ENCODE measurements at regions not wholly inside any gene's neighbourhood (a gene's known extent, or its start where the extent isn't known, plus 50 kb on each side); places are given as distances from the start of the nearest gene placed in this dataset.
A peak's percentile ranks its signal among the peaks of the same experiment; 100 is the strongest.

DNA sequence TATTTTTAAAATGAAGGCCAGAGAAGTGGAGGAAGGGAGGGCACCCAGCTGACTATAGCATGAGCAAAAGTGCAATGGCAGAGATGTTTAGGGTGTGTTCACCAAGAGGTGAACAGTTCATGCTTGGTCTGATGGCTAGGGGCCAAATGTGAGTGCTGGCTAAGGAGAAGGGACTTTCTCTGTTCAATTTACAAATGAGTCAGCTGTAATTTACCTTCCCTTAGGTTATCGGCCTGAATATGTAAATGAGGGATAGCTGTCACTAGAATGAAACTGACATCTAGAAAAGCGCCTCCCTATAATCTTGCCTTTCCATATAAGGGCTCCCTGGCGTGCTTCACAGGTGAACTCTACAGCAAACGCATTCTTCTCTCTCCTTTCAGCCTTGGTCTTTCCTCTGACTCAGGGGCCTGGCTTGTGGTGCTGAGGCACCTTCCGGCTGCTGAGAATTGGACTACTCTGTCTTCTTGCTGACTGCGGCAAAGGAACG is 114.7 kb upstream of the BACH2 start:
- peak overlapping the region; percentile 80 for H3K27ac Mint-ChIP-seq
- peaks cover under 1% of the 10 kb centered on the region for H3K27me3 Mint-ChIP-seq
- intact Hi-C loops (cut with micrococcal nuclease), result loop anchor here (1.0 to 5.0 kb wide), 5 partner anchors 13 to 329 kb away; no protein-coding TSS in a partner anchor
- TF ChIP-seq, protein P1, sequence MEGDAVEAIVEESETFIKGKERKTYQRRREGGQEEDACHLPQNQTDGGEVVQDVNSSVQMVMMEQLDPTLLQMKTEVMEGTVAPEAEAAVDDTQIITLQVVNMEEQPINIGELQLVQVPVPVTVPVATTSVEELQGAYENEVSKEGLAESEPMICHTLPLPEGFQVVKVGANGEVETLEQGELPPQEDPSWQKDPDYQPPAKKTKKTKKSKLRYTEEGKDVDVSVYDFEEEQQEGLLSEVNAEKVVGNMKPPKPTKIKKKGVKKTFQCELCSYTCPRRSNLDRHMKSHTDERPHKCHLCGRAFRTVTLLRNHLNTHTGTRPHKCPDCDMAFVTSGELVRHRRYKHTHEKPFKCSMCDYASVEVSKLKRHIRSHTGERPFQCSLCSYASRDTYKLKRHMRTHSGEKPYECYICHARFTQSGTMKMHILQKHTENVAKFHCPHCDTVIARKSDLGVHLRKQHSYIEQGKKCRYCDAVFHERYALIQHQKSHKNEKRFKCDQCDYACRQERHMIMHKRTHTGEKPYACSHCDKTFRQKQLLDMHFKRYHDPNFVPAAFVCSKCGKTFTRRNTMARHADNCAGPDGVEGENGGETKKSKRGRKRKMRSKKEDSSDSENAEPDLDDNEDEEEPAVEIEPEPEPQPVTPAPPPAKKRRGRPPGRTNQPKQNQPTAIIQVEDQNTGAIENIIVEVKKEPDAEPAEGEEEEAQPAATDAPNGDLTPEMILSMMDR (IDR thresholded peaks at IDR 0.05), result no peak
- H3K4me1 Mint-ChIP-seq, result peaks cover 34% of the 10 kb centered on the region
- CTCF ChIA-PET, result interaction anchor here (1.1 to 3.5 kb wide), 3 partner anchors 9 to 18 kb away, joined by 3 to 16 read pairs (median 8); no protein-coding TSS in a partner anchor
- H3K4me3 Mint-ChIP-seq, result peak overlapping the region; percentile 39
- no peaks in the 10 kb centered on the region for H3K9me3 Mint-ChIP-seq
- POLR2A ChIA-PET, result interaction anchor here (0.5 to 2.4 kb wide), 9 partner anchors 9 to 558 kb away, joined by 3 to 10 read pairs (median 3); partner anchors contain the start of gene BACH2
- ATAC-seq (ENCODE audit: low read depth) (peak; percentile 83), DNase-seq (peak; percentile 23)
- no peaks in the 10 kb centered on the region for H3K36me3 Mint-ChIP-seq (ENCODE audit: low read depth)

DNA sequence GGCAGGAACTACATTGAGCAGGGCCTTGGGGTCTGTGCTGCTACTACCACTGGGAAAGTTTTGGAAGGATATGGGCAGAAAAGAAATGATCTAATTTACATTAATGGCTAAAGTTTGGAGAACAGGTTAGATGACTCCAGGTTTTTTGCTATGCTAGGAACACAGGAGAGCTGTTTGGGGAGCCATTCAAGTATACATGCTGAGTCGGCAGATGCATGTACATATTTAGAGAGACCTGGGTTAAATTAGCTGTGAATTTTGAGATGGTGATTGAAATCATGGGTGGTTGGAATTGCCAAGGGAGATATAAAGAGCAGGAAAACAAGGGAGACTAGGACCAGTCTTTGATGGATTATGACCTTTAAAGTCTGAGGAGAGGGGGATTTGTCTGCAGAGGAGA is 113.1 kb upstream of the BACH2 start:
- ChIA-PET CTCF (interaction anchor here (2.0 to 3.5 kb wide), 2 partner anchors 12 to 16 kb away, joined by 8 to 16 read pairs; no protein-coding TSS in a partner anchor), POLR2A (no interaction called here)
- H3K9me3 Mint-ChIP-seq, result no peaks in the 10 kb centered on the region
- TF ChIP-seq, protein P1 (IDR thresholded peaks at IDR 0.05), result no peak
- no peak for DNase-seq
- H3K27ac Mint-ChIP-seq, result no peak overlapping the region
- no peaks in the 10 kb centered on the region for H3K36me3 Mint-ChIP-seq (ENCODE audit: low read depth)
- H3K4me3 Mint-ChIP-seq, result no peak overlapping the region
- no peak for ATAC-seq (ENCODE audit: low read depth)
- H3K4me1 Mint-ChIP-seq, result peaks cover 37% of the 10 kb centered on the region
- intact Hi-C loops (cut with micrococcal nuclease), result loop anchor here (2.0 to 5.0 kb wide), 3 partner anchors 27 to 327 kb away; no protein-coding TSS in a partner anchor
- H3K27me3 Mint-ChIP-seq, result peaks cover 3% of the 10 kb centered on the region

DNA sequence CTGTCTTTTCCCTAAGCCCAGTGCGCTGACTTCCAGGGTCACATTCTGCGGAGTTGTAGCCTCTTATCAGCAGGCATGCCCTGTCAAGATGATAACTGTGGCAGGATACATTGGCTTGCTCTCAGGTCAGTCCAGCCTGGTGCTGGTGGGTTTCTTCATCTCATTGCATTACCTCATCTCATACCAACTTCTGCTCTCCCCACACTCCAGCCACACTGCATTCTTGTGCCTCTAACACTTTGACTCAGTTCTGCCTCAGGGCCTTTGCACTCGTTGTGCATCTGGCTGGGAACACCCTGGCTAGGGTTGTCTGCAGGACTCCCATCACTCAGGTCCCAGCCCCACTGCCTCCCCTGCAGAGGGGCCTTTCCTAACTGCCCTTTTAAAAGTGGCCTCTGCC is 110.3 kb upstream of the BACH2 start:
- no peak overlapping the region for H3K4me3 Mint-ChIP-seq
- ATAC-seq (ENCODE audit: low read depth), result no peak
- ChIA-PET CTCF (interaction anchor here (1.6 kb wide), 2 partner anchors 9 to 14 kb away, joined by 4 to 6 read pairs; no protein-coding TSS in a partner anchor), POLR2A (no interaction called here)
- intact Hi-C loops (cut with micrococcal nuclease), result no loop called here
- no peaks in the 10 kb centered on the region for H3K9me3 Mint-ChIP-seq
- H3K27me3 Mint-ChIP-seq, result peaks cover 3% of the 10 kb centered on the region
- TF ChIP-seq, protein P1 (IDR thresholded peaks at IDR 0.05), result no peak
- DNase-seq, result no peak
- no peak overlapping the region for H3K27ac Mint-ChIP-seq
- H3K36me3 Mint-ChIP-seq (ENCODE audit: low read depth), result no peaks in the 10 kb centered on the region
- peaks cover 26% of the 10 kb centered on the region for H3K4me1 Mint-ChIP-seq

DNA sequence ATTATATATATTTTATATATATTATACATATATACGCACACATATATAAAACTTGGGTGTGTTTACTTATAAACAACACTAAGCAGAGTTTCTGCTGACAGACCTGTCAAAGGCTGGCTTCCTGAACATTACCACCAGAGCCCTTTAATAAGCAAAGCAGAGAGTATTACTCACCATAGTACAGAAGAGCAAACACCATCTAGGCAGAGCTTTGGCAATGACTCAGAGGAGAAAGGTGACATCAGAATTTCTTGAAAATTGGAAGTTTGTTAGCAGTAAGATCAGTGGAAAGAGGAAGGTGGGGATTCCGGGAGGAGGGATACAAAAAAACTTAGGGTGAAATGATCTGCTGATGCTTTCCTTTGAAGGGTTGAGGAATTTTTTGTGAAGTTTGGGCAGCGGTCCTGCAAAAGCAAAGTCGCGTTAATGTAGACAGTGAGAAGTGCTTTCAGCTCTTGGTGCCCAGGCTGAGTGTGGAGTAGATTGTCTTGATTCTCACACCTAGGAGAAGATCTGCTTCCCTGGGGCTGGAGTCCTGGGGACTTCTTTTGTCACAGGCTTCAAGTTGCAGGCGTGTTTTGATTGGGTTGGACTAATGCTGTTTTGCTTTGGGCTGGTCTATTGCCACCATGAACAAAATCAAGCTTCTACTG is 109.6 kb upstream of the BACH2 start:
- H3K4me1 Mint-ChIP-seq, result peaks cover 21% of the 10 kb centered on the region
- intact Hi-C loops (cut with micrococcal nuclease), result no loop called here

More for the DNA sequence above, 109.6 kb upstream of the BACH2 start:
- Mint-ChIP-seq H3K4me3 (no peak overlapping the region), H3K27ac (no peak overlapping the region), H3K9me3 (no peaks in the 10 kb centered on the region), H3K27me3 (peaks cover 3% of the 10 kb centered on the region), H3K36me3 (ENCODE audit: low read depth) (no peaks in the 10 kb centered on the region)
- ChIA-PET POLR2A (no interaction called here), CTCF (interaction anchor here (1.6 kb wide), 2 partner anchors 9 to 13 kb away, joined by 4 to 6 read pairs; no protein-coding TSS in a partner anchor)
- TF ChIP-seq, protein P1 (IDR thresholded peaks at IDR 0.05), result no peak
- peak; percentile 85 for ATAC-seq (ENCODE audit: low read depth)
- no peak for DNase-seq

Data from activated B cell treated with CpG ODN at 0.5 μM for 24 hours (primary cell).